ENCODE measurements at regions not wholly inside any gene's neighbourhood (a gene's known extent, or its start where the extent isn't known, plus 50 kb on each side); places are given as distances from the start of the nearest gene placed in this dataset.
A peak's percentile ranks its signal among the peaks of the same experiment; 100 is the strongest.

GRCh38 chr10:124271676-124272075 lies 147.0 kb downstream of the OAT start:
- no peak for TF ChIP-seq POLR2A (IDR thresholded peaks at IDR 0.05)
- TF ChIP-seq POLR2AphosphoS5 (IDR thresholded peaks at IDR 0.05): no peak
- TF ChIP-seq CTCF (IDR thresholded peaks at IDR 0.05): no peak
- no peak for TF ChIP-seq EP300 (IDR thresholded peaks at IDR 0.05)
- H3K4me1 ChIP-seq: no peaks in the 10 kb centered on the region
- DNase-seq (ENCODE audit: low spot score in 2 of 2): no peak
- no peak overlapping the region for H3K27ac ChIP-seq
- H3K27me3 ChIP-seq: no peaks in the 10 kb centered on the region
- no peaks in the 10 kb centered on the region for H3K36me3 ChIP-seq
- 92% methylated on average over 4 of the region's 4 CpGs for WGBS
- no peak overlapping the region for H3K4me3 ChIP-seq
- peaks cover 21% of the 10 kb centered on the region for H3K9me3 ChIP-seq

GRCh38 chr10:124270530-124271327 lies 148.0 kb downstream of the OAT start:
- TF ChIP-seq POLR2A (IDR thresholded peaks at IDR 0.05) (no peak), CTCF (IDR thresholded peaks at IDR 0.05) (no peak), EP300 (IDR thresholded peaks at IDR 0.05) (no peak), POLR2AphosphoS5 (IDR thresholded peaks at IDR 0.05) (no peak)
- Histone ChIP-seq H3K4me1 (no peaks in the 10 kb centered on the region), H3K27ac (no peak overlapping the region), H3K36me3 (no peaks in the 10 kb centered on the region), H3K27me3 (no peaks in the 10 kb centered on the region), H3K4me3 (no peak overlapping the region), H3K9me3 (peaks cover 21% of the 10 kb centered on the region)
- no peak for DNase-seq (ENCODE audit: low spot score in 2 of 2)
- WGBS: 72% methylated on average over 8 of the region's 8 CpGs

GRCh38 chr10:124268976-124269375 lies 149.7 kb downstream of the OAT start:
- no peaks in the 10 kb centered on the region for H3K4me1 ChIP-seq
- H3K9me3 ChIP-seq: peaks cover 21% of the 10 kb centered on the region
- no peak overlapping the region for H3K27ac ChIP-seq
- DNase-seq (ENCODE audit: low spot score in 2 of 2): no peak
- WGBS: 58% methylated on average over 5 of the region's 5 CpGs
- no peaks in the 10 kb centered on the region for H3K27me3 ChIP-seq
- no peaks in the 10 kb centered on the region for H3K36me3 ChIP-seq
- no peak for TF ChIP-seq EP300 (IDR thresholded peaks at IDR 0.05)
- no peak for TF ChIP-seq POLR2AphosphoS5 (IDR thresholded peaks at IDR 0.05)
- TF ChIP-seq POLR2A (IDR thresholded peaks at IDR 0.05): no peak
- TF ChIP-seq CTCF (IDR thresholded peaks at IDR 0.05): no peak
- no peak overlapping the region for H3K4me3 ChIP-seq

GRCh38 chr10:124267911-124268549 lies 150.7 kb downstream of the OAT start:
- Histone ChIP-seq H3K4me1 (no peaks in the 10 kb centered on the region), H3K27me3 (no peaks in the 10 kb centered on the region), H3K27ac (no peak overlapping the region), H3K9me3 (peaks cover 12% of the 10 kb centered on the region), H3K36me3 (no peaks in the 10 kb centered on the region), H3K4me3 (no peak overlapping the region)
- WGBS: 93% methylated on average over 4 of the region's 6 CpGs
- peak in 1 of 2 donors; percentile 37 for DNase-seq (ENCODE audit: low spot score in 2 of 2)
- TF ChIP-seq POLR2A (IDR thresholded peaks at IDR 0.05): no peak
- TF ChIP-seq EP300 (IDR thresholded peaks at IDR 0.05): no peak
- no peak for TF ChIP-seq CTCF (IDR thresholded peaks at IDR 0.05)
- TF ChIP-seq POLR2AphosphoS5 (IDR thresholded peaks at IDR 0.05): no peak

GRCh38 chr10:124267231-124267885 lies 151.4 kb downstream of the OAT start:
- DNase-seq (ENCODE audit: low spot score in 2 of 2): peak in 1 of 2 donors; percentile 19
- H3K9me3 ChIP-seq: peaks cover 6% of the 10 kb centered on the region
- TF ChIP-seq CTCF (IDR thresholded peaks at IDR 0.05): no peak
- no peak for TF ChIP-seq EP300 (IDR thresholded peaks at IDR 0.05)
- TF ChIP-seq POLR2AphosphoS5 (IDR thresholded peaks at IDR 0.05): no peak
- no peak for TF ChIP-seq POLR2A (IDR thresholded peaks at IDR 0.05)
- no peaks in the 10 kb centered on the region for H3K27me3 ChIP-seq
- H3K4me1 ChIP-seq: no peaks in the 10 kb centered on the region
- H3K36me3 ChIP-seq: no peaks in the 10 kb centered on the region
- H3K27ac ChIP-seq: no peak overlapping the region
- no peak overlapping the region for H3K4me3 ChIP-seq
- 78% methylated on average over 9 of the region's 9 CpGs for WGBS

Data from suprapubic skin (tissue), 4 donors.